HG03442 (cell line): ENCODE measurements at regions not wholly inside any gene's neighbourhood (a gene's known extent, or its start where the extent isn't known, plus 50 kb on each side); places are given as distances from the start of the nearest gene placed in this dataset.
A peak's percentile ranks its signal among the peaks of the same experiment; 100 is the strongest.
"Not testable (repeated sequence)": the region's sequence is repeated elsewhere in the genome, so short reads cannot be mapped to it uniquely, and the experiment has no call there.

Source experiments
- ATAC-seq: cut with Tn5 transposase; IDR thresholded peaks from one replicate; pipeline ENCODE4 v1.9.1; 2021; ENCODE audit warnings: mild to moderate bottlenecking, moderate library complexity; ENCODE audit not compliant: unreplicated experiment

DNA sequence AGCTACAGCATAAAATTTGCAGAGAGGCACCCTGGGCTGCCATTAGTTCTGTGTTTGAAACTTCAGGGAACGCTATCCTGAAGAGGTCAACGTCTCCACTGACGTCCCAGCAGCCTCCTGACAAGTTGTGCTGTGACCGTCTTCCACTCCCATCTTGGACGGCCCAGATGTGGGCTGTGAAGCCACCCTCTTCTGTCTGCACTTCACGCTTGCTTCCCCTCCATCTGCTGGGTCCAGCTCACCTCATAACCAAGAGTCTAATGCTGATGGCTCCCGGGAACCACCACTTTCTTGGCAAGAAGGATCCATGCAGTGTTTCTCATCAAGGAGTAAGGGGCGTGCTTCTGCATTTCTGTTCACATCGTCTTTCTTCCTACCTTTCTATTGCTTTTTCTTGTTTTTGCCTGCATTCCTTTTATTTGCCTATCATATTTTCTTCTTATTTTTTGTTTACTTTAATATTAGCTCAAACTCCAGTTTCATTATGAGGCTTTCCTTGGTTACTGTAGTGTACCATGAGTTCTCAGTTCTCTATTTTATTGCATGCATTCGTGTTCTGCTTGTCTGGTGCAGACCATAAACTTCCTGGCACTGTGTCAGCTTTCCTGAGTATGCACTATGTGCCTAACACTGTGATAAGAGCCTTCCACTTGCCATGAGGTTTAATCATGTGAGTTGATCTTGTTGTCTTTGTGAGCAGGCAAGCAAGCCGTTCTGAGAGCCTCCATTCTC is 631.8 kb upstream of the RAB6C start:
- peak; percentile 99 for ATAC-seq

DNA sequence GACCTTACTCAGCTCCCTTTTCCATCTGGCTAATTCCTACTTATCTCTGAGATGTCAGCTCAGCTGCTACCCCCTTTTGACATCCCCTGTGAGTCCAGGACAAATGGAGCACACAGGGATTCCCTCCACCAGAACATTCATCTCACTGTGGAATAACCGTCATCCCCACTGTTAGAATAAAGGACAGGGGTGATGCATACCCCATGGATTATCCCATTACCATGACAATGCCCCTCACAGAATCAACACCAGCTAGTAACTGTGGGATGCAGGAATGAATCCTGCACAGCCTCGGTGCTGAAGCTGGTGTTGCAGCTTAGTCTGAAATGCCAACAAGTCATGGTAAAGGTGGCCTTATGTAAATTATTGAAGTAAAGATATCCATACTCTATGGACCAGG is 624.8 kb upstream of the RAB6C start:
- no peak for ATAC-seq

DNA sequence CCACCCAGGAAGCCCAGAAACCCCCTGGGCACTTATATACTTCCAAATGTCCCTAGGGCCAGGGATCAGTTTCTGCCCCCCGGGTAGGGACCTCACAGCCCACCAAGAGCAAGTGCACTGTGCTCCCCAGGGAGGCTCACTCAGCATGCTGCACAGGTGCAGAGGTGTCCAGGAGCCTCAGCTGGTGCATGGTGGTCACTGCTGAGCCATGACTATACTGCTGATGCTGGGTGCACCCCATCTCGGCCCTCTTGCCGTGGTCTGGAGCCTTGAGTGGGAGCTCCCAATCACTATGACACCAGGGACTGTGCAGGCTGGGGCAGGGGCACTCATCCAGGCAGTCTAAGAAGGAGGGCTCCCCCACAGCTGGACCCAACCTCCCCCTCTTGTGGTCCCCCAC is 617.8 kb upstream of the RAB6C start:
- ATAC-seq = no peak

DNA sequence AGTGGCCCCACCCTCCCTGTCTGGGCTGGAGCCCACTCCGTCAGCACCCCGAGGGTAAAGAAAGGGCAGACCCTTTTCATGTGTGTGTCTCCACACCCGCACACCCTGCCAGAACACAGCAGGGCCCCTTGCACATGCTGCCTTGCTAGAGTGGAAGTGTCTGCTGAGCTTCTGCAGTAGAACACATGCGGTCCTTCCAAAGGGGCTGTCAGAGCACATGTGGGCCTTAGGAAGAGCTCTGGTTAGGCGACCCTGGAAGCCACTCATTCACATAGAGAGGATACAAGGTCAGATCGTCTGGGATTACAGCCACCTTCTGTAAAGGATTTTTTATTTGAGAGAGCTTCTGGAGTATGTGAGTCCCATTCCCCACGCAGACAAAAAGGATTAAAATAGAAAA is 613.2 kb upstream of the RAB6C start:
- ATAC-seq = no peak

- no peak for ATAC-seq
Observed at GRCh38 chr2:129367107-129367506, 612.4 kb upstream of the RAB6C start.

DNA sequence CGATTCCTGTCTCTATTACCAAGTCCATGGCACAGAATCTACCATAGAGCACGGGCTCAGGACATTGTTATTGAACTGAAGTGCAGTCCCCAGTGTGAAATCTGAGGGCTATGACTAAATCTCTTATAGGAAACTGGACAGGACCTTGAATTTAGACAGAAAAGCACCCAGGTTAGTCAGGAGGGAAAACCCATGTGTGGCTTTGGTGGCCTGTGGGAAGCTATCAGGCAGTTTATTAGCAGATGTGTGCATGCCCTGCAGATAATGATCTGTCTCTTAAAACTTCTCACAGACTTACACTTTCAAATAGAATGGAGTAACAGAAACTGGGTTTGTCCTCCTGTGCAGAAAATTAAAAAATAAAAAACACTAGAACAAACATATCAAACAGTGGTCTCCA is 610.0 kb upstream of the RAB6C start:
- peak; percentile 70 for ATAC-seq

DNA sequence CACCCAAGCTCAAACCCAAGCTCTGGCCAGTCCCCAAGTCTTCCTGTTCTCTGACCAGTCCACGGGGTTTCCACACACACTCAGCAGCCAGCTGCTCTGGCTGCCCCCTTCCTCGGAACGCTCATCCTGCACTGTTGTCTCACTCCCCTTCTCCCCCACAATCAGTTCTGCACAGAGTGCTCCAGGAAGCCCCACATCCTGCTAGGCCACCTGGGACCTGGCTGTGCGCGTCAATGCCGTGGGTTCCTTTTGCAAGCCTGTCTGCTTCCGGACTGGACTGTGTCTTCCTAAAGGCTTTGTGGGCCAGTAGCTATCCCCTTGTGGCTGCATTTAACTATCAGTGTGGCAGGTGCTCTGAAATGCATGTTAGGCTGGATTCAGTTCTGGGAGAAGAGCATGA is 605.0 kb upstream of the RAB6C start:
- no peak for ATAC-seq

GRCh38 chr2:129375632-129376425 is 603.6 kb upstream of the RAB6C start:
- no peak for ATAC-seq

- ATAC-seq = no peak
Observed at GRCh38 chr2:129376426-129377077, 602.9 kb upstream of the RAB6C start.

- ATAC-seq = no peak
Observed at GRCh38 chr2:129377078-129377469, 602.4 kb upstream of the RAB6C start.

- ATAC-seq = no peak
Observed at GRCh38 chr2:129378186-129378585, 601.3 kb upstream of the RAB6C start.

- peak; percentile 69 for ATAC-seq
Observed at GRCh38 chr2:129379411-129379810, 600.1 kb upstream of the RAB6C start.

DNA sequence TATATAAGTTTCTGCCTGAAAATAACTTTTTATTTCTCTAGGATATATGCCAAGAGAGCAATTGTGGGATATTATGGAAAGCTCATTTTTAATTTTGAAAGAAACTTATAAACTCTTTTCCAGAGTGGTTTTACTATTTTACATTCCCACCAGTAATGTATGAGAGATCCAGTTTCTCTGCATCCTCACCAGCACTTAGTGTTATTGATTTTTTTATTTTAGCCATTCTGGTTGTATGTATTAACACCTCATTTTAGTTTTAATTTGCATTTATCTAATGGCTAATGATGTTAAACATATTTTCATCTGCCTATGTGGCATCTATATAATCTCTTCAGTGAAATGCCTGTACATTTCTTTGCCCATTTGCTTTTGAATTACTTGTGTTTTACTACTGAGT is 597.7 kb upstream of the RAB6C start:
- no peak for ATAC-seq

GRCh38 chr2:129388870-129389269 is 590.6 kb upstream of the RAB6C start:
- ATAC-seq = no peak

GRCh38 chr2:129393816-129394215 is 585.6 kb upstream of the RAB6C start:
- ATAC-seq = no peak

DNA sequence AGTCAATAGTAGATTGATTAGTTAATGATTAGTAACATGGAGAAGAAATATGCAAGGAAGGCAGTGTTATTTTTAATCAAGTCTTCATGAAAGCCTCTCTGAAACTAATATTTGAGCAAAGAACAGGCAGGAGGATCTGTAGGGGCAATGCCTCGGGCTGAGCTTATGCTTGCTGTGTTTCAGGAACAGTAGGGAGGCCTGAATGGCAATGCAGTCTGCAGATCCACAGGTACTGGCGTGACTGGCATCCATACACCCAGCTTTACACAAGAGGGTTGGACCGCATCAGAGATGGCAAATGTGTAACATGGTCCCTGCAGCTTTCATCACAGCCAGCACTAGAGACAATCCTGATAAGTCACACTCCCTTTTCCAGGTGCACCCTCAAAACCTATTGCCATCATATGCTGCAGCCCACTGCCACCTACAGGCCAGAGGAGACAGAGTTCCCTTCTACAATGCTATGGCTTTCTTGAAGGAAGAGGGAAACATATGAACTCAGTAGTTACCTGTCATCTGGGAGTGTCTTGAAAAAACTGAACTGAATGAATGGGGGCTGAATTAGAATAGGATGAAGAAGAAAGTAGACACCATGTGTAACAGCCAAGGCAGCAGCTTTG is 582.4 kb upstream of the RAB6C start:
- no peak for ATAC-seq

GRCh38 chr2:129400826-129401225 is 578.6 kb upstream of the RAB6C start:
- ATAC-seq = no peak

DNA sequence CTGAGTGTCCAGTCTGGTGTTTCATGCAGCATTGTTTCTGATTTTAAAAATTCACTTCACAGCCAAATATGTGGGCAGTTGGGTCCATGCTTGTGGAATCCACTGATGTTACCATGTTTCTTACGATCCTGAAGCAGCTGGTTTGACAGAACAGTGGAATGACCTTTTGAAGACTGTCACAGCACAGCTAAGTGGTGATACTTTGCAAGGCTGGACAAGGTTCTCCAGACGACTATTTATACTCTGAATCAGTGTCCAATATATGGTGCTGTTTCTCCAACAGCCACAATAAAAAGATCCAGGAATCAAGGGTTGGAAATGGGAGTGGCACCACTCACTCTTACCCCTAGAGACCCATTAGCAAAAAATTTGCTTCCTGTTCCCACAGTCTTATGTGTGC is 577.4 kb upstream of the RAB6C start:
- no peak for ATAC-seq

DNA sequence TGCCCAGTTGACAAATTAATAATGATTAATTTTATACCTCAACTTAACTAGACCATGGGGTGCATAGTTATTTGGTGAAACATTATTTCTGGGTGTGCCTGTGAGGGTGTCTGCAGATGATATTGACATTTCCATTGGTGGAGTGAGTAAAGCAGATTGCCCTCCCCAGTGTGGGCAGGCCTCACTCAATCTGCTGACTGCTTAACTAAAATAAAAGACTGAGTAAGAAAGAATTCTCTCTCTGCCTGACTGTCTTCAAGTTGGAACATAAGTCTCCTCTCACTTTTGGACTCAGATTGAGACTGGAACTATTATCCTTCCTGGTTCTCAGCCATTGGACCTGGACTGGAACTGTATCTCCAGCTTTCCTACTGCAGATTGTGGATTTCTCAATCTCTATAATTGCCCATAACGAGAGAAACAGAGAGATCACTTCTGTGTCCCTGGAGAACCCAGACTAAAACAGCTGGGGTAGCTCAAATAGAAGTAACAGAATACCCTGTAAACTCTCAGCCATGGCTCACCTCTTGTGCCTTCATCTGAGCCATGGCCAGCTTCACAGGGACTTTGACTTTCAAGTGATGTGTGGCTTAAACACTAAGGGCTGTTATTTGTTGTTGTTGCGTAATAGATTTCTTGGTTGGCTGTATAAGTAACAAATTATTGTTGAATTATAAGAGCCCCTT is 575.3 kb upstream of the RAB6C start:
- ATAC-seq = no peak

DNA sequence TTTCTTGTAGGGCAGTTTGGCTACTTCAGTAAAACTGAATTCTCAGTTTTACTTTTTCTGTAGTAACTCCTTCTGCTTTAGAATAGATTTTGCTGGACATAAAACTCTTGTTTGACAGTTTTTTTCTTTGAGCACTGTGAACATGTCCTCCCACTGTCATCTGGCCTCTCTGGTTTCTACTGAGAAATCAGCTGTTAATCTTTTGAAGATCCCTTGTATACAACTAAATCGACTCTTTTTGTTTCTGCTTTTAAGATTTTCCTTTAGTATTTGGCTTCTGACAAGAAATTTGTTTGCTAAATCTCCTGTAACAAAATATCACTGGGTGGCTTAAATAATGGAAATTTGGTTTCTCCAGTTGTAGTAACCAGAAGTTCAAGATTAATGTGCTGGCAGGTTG is 570.9 kb upstream of the RAB6C start:
- ATAC-seq = no peak

DNA sequence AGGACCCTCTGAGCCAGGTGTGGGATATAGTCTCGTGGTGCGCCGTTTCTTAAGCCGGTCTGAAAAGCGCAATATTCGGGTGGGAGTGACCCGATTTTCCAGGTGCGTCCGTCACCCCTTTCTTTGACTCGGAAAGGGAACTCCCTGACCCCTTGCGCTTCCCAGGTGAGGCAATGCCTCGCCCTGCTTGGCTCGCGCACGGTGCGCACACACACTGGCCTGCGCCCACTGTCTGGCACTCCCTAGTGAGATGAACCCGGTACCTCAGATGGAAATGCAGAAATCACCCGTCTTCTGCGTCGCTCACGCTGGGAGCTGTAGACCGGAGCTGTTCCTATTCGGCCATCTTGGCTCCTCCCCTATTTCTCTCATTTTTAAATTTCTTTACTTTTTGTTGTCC is 562.4 kb upstream of the RAB6C start:
- not testable (repeated sequence) for ATAC-seq
